HepG2 (cell line): ENCODE measurements at regions not wholly inside any gene's neighbourhood (a gene's known extent, or its start where the extent isn't known, plus 50 kb on each side); places are given as distances from the start of the nearest gene placed in this dataset.

Experiments
- ARID5B ChIP-seq: IDR thresholded peaks from 2 replicates; pipeline ENCODE4 v1.4.0; 2020; ENCODE audit warnings: mild to moderate bottlenecking, missing genetic modification reagents
- HNF4G ChIP-seq, 2 experiments: sonication (generic) in 1 of 2; formaldehyde crosslinking in 1 of 2; IDR thresholded peaks; 2 replicates each; pipeline versions ENCODE4 v1.4.0 to v1.6.1; 2011 to 2020; ENCODE audit warnings: borderline replicate concordance in 2 of 2, low read depth in 2 of 2, mild to moderate bottlenecking in 2 of 2, low read length in 1 of 2, missing genetic modification reagents in 1 of 2, moderate library complexity in 1 of 2
- KIAA2018 ChIP-seq: sonication (generic); formaldehyde crosslinking; IDR thresholded peaks from 2 replicates; pipeline ENCODE4 v1.5.0; 2020; ENCODE audit warnings: mild to moderate bottlenecking, missing genetic modification reagents, borderline replicate concordance
- PRMT3 ChIP-seq: sonication (generic); formaldehyde crosslinking; IDR thresholded peaks from 2 replicates; pipeline ENCODE4 v1.8.1; 2022; ENCODE audit warnings: low read depth, mild to moderate bottlenecking, moderate library complexity, missing genetic modification reagents, borderline replicate concordance
- SRF ChIP-seq: IDR thresholded peaks from 2 replicates; pipeline ENCODE4 v1.6.1; 2011; ENCODE audit warnings: mild to moderate bottlenecking, low read depth, low read length, moderate library complexity
- ZMYM4 ChIP-seq: sonication (generic); formaldehyde crosslinking; IDR thresholded peaks from 2 replicates; pipeline ENCODE4 v1.8.1; 2023; ENCODE audit warnings: mild to moderate bottlenecking, missing genetic modification reagents
- ZNF44 ChIP-seq: sonication (generic); formaldehyde crosslinking; IDR thresholded peaks from 2 replicates; pipeline ENCODE4 v1.5.1; 2020; ENCODE audit warnings: mild to moderate bottlenecking, missing genetic modification reagents
- TF ChIP-seq, protein P1 (sequence below): sonication (generic); formaldehyde crosslinking; IDR thresholded peaks from 2 replicates; pipeline ENCODE4 v1.4.0; 2020; ENCODE audit warnings: missing genetic modification reagents, borderline replicate concordance
- TF ChIP-seq, protein P2 (sequence below): sonication (generic); formaldehyde crosslinking; IDR thresholded peaks from 2 replicates; pipeline ENCODE4 v1.8.1; 2022; ENCODE audit warnings: low read depth, mild to moderate bottlenecking, missing genetic modification reagents

GRCh38 chr3:187983484-187984124 is 170.4 kb upstream of the LPP start (continued):
- TF ChIP-seq ARID5B (CRISPR knock-in tag) (peak; percentile 83), HNF4G (IDR thresholded peaks at IDR 0.05; ENCODE audit: borderline replicate concordance, low read depth, low read length) (peak; percentile 82), HNF4G (CRISPR knock-in tag; IDR thresholded peaks at IDR 0.05; ENCODE audit: borderline replicate concordance, low read depth) (peak; percentile 61; the same call in 1 of the 2 replicates), PRMT3 (CRISPR knock-in tag) (no peak), ZNF44 (CRISPR knock-in tag) (no peak), SRF (no peak), ZMYM4 (peak; percentile 85), KIAA2018 (no peak)
- TF ChIP-seq, protein P1, sequence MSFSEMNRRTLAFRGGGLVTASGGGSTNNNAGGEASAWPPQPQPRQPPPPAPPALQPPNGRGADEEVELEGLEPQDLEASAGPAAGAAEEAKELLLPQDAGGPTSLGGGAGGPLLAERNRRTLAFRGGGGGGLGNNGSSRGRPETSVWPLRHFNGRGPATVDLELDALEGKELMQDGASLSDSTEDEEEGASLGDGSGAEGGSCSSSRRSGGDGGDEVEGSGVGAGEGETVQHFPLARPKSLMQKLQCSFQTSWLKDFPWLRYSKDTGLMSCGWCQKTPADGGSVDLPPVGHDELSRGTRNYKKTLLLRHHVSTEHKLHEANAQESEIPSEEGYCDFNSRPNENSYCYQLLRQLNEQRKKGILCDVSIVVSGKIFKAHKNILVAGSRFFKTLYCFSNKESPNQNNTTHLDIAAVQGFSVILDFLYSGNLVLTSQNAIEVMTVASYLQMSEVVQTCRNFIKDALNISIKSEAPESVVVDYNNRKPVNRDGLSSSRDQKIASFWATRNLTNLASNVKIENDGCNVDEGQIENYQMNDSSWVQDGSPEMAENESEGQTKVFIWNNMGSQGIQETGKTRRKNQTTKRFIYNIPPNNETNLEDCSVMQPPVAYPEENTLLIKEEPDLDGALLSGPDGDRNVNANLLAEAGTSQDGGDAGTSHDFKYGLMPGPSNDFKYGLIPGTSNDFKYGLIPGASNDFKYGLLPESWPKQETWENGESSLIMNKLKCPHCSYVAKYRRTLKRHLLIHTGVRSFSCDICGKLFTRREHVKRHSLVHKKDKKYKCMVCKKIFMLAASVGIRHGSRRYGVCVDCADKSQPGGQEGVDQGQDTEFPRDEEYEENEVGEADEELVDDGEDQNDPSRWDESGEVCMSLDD (CRISPR knock-in tag), result peak; percentile 70; the same call in 1 of the 2 replicates
- TF ChIP-seq, protein P2, sequence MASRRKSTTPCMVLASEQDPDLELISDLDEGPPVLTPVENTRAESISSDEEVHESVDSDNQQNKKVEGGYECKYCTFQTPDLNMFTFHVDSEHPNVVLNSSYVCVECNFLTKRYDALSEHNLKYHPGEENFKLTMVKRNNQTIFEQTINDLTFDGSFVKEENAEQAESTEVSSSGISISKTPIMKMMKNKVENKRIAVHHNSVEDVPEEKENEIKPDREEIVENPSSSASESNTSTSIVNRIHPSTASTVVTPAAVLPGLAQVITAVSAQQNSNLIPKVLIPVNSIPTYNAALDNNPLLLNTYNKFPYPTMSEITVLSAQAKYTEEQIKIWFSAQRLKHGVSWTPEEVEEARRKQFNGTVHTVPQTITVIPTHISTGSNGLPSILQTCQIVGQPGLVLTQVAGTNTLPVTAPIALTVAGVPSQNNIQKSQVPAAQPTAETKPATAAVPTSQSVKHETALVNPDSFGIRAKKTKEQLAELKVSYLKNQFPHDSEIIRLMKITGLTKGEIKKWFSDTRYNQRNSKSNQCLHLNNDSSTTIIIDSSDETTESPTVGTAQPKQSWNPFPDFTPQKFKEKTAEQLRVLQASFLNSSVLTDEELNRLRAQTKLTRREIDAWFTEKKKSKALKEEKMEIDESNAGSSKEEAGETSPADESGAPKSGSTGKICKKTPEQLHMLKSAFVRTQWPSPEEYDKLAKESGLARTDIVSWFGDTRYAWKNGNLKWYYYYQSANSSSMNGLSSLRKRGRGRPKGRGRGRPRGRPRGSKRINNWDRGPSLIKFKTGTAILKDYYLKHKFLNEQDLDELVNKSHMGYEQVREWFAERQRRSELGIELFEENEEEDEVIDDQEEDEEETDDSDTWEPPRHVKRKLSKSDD (CRISPR knock-in tag), result peak; percentile 46; the same call in 1 of the 2 replicates
